Stimulated activated CD8-positive, alpha-beta memory T cell treated with anti-CD3 and anti-CD28 coated beads, Interleukin-4, amount 100 ng/mL, for 48 hours (primary cell): ENCODE measurements at regions not wholly inside any gene's neighbourhood (a gene's known extent, or its start where the extent isn't known, plus 50 kb on each side); places are given as distances from the start of the nearest gene placed in this dataset.
"Not testable (repeated sequence)": the region's sequence is repeated elsewhere in the genome, so short reads cannot be mapped to it uniquely, and the experiment has no call there.

Experiments used
- DNase-seq: peaks from one replicate; pipeline ENCODE4 v3.0.0-alpha.2; 2020

DNA sequence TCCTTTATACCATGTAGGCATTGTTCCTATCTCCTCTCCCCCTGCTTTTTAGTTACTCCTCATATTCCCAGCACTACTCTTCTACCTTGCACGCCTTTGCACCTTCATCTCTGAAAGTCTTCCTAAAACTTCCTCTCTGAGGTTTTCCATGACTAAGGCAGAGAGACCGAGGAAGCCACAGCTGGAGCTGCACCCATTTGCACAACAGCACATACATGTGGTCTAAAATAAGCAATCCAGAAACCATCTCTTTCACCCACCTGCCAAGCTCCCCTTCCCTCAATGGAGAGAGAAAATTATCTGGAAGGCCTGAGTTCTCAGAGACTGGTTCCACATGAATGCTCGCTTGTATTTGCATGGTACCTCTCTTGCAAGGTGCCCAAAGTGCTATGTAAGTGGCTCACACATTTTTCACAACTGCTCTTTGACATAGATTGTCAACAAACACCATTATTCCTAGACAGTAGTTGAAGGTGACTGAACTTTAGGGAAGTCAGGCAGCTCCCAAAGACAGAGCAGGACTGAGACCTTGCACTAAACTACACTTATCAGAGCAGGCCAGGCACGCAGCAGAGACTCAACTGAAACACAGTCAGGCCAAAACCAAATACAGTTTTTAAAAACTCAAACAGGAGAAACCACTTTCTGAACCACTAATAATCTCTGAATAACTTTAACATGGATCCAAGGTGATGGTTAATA, 313.2 kb downstream of the TFAP2A start:
- no peak for DNase-seq

DNA sequence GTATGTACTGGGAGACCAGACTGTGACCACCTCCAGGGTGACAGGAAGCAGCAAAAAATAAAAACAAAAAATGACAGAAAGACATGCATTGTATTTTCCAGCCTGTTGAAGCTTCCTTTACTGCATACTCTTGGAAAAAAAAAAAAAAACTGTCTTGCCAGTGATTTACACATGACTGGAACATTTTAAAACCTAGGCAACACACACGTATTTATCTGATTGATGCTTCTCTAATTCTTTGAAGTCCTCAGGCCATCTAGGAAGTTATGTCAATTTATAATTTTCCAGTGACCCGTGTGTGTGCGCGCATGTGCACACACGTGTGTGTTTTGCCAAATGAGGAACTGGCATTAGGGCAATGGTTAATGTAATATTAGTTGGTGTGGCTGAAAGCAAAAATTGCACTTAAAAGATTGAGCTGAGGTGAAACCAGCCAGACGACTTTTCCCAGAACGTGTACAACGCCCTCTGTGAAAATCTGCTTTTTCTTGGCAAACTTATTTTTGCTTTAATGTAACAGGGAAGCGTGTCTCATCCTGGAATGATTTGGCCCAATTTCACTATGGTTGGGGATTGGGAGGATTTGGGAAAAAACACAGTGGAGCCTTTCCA, 315.2 kb downstream of the TFAP2A start:
- no peak for DNase-seq

DNA sequence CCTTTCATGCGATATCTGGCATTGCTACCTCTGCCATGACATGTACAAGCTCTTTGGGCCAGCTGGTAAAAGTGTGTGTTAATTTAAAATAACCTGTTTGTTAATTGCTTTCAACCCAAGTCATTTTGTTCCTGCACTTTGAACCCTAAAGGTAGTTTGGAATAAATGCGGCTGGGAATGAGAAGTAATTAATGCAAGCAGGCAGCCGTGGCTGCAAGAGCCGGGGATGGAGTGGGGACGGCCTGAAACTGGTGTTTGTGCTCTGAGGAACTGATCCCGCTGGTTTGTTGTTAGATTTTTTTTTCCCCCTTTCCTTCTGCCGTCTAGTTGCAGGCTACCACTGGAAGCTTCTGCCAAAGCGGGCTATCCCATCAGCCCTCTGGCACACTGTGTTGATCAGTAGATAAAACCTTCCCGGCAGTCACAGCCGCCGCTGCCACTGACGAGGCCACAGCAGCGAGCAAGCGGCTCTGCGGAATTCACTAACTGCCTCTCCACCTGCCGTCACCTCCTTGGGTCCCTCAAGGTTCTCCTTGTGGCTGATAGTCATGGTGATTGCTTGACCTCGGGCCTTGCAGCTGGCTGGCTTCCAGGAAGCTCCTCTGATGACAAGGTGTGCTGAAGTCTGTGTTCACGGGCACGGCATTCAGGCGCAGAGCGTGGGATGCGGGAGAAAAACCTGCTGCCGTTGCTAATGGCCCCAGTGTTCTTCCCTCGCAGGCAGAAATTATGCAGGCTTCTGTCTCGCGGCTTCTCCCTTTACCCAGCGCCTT, 315.9 kb downstream of the TFAP2A start:
- DNase-seq: no peak

GRCh38 chr6:10093282-10093681, 321.6 kb downstream of the TFAP2A start:
- DNase-seq: no peak

GRCh38 chr6:10084111-10084986, 330.5 kb downstream of the TFAP2A start:
- DNase-seq: no peak

GRCh38 chr6:10082385-10082784, 332.5 kb downstream of the TFAP2A start:
- no peak for DNase-seq

DNA sequence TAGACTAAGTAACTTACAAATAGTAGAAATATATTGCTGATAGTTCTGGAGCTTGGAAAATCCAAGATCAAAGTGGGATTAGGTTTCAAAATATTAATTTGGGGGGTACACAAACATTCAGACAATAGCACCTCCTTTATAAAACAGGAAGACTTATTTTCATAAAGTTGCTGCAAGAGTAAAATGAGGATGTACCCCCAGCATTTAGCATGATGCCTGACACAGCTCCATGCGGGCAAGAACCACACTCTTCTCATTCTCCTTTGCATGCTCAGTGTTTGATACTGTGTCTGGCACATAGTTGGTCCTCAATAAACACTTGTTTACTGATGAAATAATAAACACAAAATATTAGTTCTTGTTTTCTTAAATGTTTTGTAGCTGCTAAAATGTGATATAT, 332.9 kb downstream of the TFAP2A start:
- no peak for DNase-seq

- no peak for DNase-seq
Measured at GRCh38 chr6:10081075-10081474, 333.8 kb downstream of the TFAP2A start.

GRCh38 chr6:10080561-10080960, 334.3 kb downstream of the TFAP2A start:
- no peak for DNase-seq

DNA sequence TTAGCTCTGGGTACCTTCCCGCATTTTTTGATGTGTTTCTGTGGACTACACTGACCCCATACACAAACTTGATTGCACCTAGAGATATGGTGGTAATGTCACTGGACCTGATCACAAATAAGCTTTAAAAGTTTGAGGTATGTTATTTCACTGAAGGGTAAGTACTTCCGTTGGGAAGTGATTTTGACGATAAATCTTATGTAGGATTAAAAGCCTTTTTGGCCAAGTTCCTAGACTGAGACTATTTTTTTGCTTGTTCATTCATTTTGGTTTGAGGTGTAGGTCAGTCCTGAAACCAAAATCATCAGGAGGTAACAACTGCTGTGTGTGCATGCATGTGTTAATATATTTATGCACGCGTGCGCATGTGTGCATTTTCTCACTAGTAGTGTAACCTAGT, 336.3 kb downstream of the TFAP2A start:
- no peak for DNase-seq

DNA sequence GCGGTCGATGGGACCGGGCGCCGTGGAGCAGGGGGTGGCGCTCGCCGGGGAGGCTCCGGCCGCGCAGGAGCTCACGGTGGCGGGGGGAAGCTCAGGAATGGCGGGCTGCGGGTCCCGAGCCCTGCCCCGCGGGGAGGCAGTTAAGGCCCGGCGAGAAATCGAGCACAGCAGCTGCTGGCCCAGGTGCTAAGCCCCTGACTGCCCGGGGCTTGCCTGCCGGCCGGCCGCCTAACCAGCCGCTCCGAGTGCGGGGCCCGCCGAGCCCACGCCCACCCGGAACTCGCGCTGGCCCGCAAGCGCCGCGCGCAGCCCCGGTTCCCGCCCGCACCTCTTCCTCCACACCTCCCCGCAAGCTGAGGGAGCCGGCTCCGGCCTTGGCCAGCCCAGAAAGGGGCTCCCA, 340.1 kb downstream of the TFAP2A start:
- DNase-seq: not testable (repeated sequence)

DNA sequence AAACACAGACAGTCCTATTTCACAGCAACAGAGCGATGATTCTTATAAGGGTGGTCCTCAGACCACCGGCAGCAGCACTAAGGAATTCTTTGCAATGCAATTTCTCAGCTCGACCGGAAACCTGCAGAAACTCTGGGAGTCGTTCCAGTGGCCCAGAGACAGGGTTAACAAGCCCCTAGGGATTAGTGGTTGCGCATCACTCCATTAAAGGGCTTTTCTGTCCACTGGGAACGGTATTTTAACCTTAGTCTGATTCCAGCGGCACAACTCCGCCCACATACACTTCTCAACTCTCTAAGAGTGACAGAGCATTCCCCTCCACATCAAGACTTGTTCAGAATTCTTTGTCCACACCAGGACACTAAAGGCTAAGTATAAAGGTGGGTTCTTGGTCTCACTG, 341.5 kb downstream of the TFAP2A start:
- no peak for DNase-seq

- DNase-seq: no peak
Measured at GRCh38 chr6:10071631-10072220, 343.1 kb downstream of the TFAP2A start.

GRCh38 chr6:10060004-10060403, 354.9 kb downstream of the TFAP2A start:
- no peak for DNase-seq

- DNase-seq: no peak
Measured at GRCh38 chr6:10054672-10055071, 360.2 kb downstream of the TFAP2A start.

DNA sequence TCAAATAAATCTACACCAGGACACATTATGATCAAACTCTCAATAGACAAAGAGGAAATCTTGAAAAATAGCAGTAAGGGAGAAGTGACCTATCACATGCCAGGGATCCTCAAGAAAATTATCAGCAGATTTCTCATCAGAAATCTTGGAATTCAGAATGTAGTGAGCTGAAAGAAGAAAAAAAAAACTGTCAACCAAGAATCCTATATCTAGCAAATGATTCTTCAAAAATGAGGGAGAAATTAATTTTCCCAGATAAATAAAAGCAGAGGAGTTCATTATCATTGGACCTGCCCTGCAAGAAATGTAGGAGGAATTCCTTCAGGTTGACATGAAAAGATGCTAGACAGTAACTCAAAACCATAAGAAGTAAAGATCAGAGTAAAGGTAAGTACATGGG, 363.6 kb downstream of the TFAP2A start:
- DNase-seq: no peak

DNA sequence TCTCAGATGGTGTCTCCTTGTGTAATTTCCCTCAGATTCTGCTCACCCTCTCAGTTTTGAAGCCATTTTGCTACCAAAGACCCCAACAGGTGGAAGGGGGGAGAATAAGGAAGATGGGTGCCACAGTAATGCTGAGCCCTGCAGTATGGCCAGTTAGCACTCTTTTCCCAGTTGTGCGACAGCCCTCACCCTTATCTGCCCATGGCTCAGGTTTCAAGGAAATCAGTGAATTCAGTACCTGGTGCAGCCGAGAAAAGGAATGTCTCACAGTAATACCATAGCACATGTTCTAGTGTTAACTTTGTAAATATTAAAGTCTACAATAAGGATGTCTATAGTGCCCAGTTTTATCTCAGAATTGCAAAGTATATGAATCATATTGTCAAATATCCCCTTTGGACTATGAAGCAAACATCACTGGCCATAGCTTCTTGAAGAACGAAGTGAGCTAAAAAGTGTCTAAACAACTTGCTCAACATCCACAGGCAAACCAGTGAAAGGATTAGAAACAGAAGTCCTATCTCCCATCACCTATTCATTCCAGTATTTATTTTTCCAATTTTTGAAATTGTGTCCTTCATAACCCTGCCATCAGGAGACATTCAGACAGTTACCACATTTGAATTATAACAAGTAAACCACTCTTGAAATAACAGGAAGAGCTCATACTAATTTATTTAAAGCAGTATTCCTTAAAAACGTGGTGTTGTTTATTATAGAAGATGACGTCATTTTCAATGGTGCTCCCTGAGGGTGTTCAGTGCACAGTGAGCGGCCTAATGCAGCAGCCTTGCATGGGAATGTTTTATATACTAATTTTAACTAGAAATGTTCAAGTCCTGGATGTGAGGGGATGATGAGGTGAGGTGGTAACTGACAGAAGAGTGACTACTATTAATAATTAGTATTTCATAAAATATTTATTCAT, 366.2 kb downstream of the TFAP2A start:
- DNase-seq: no peak

DNA sequence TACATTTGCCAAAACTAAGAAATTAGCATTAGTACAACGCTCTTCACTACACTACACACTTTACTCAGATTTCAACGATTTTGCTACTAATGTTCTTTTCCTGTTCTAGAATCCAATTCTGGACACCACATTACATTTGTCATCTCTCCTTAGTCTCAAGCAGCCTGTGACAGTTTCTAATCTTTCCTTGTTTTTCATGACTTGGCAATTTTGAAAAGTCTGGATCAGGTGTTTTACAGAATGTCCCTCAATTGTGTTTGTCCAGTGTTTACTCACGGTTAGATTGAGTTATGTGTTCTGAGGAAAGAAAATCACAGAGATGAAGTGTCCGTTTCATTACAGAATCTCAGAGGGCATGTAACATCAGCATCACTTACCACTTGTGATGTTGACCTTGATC, 372.6 kb downstream of the TFAP2A start:
- DNase-seq: no peak

- no peak for DNase-seq
Measured at GRCh38 chr6:10033223-10033829, 381.5 kb downstream of the TFAP2A start.

GRCh38 chr6:10031617-10032016, 383.3 kb downstream of the TFAP2A start:
- no peak for DNase-seq

DNA sequence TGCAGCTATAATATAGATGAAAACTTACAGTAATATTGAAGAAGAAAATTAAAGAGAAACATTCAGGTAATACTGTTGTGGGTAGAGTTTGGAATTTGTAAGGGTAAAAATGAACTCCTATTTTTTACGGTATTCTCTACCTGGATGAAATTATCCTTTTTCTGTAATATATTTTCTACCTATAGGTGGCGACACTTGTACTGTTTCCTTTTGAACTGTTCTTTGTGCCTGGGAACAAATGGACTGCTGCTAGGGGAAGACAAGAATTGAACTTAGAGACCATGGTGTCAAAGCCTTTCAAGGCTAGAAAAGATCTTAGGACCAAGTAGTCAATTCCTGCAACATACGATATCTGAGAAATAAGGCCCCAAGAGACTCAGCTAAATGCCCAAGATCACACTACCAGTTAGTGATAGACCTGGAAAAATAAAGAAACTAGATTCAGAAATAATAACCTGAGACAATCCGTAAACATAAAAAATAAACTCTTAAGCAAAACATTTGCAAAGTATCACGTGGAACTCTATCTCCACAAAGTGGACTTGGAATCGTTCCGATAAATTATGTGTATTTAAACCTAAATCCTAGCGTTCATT, 383.8 kb downstream of the TFAP2A start:
- DNase-seq: no peak
